ENCODE measurements at regions not wholly inside any gene's neighbourhood (a gene's known extent, or its start where the extent isn't known, plus 50 kb on each side); places are given as distances from the start of the nearest gene placed in this dataset.
"Not testable (repeated sequence)": the region's sequence is repeated elsewhere in the genome, so short reads cannot be mapped to it uniquely, and the experiment has no call there.

- no peak for DNase-seq
Measured at GRCh38 chr10:121138918-121139317, 287.8 kb downstream of the WDR11 start.

GRCh38 chr10:121145802-121146395 is 294.7 kb downstream of the WDR11 start:
- not testable (repeated sequence) for DNase-seq

GRCh38 chr10:121148921-121149320 is 297.8 kb downstream of the WDR11 start:
- no peak for DNase-seq

GRCh38 chr10:121152033-121152432 is 300.9 kb downstream of the WDR11 start:
- DNase-seq, result no peak

GRCh38 chr10:121152935-121153334 is 301.8 kb downstream of the WDR11 start:
- no peak for DNase-seq

GRCh38 chr10:121154310-121154709 is 303.1 kb downstream of the WDR11 start:
- no peak for DNase-seq

GRCh38 chr10:121154846-121155245 is 303.7 kb downstream of the WDR11 start:
- DNase-seq, result no peak

- no peak for DNase-seq
Measured at GRCh38 chr10:121155742-121156474, 304.7 kb downstream of the WDR11 start.

GRCh38 chr10:121157998-121158397 is 306.8 kb downstream of the WDR11 start:
- DNase-seq, result no peak

- no peak for DNase-seq
Measured at GRCh38 chr10:121158988-121159579, 307.9 kb downstream of the WDR11 start.

GRCh38 chr10:121159670-121160069 is 308.5 kb downstream of the WDR11 start:
- DNase-seq, result no peak

- no peak for DNase-seq
Measured at GRCh38 chr10:121165276-121165675, 314.1 kb downstream of the WDR11 start.

- DNase-seq, result peak; percentile 53
Measured at GRCh38 chr10:121167534-121168243, 316.5 kb downstream of the WDR11 start.

- DNase-seq, result no peak
Measured at GRCh38 chr10:121168545-121169216, 317.5 kb downstream of the WDR11 start.

- no peak for DNase-seq
Measured at GRCh38 chr10:121169406-121169805, 318.2 kb downstream of the WDR11 start.

GRCh38 chr10:121171825-121172787 is 320.9 kb downstream of the WDR11 start:
- no peak for DNase-seq

GRCh38 chr10:121179006-121179405 is 327.8 kb downstream of the WDR11 start:
- no peak for DNase-seq

GRCh38 chr10:121182219-121182618 is 331.1 kb downstream of the WDR11 start:
- DNase-seq, result no peak

GRCh38 chr10:121183236-121183635 is 332.1 kb downstream of the WDR11 start:
- DNase-seq, result peak; percentile 93

- DNase-seq, result no peak
Measured at GRCh38 chr10:121183707-121184106, 332.5 kb downstream of the WDR11 start.

- DNase-seq, result no peak
Measured at GRCh38 chr10:121185816-121186455, 334.8 kb downstream of the WDR11 start.

All from NCI-H510A (cell line).